Chondrocyte (in vitro differentiated cells): ENCODE measurements at regions not wholly inside any gene's neighbourhood (a gene's known extent, or its start where the extent isn't known, plus 50 kb on each side); places are given as distances from the start of the nearest gene placed in this dataset.
A peak's percentile ranks its signal among the peaks of the same experiment; 100 is the strongest.
"Not testable (repeated sequence)": the region's sequence is repeated elsewhere in the genome, so short reads cannot be mapped to it uniquely, and the experiment has no call there.

ENCODE experiments used
- DNase-seq: peaks from one replicate; pipeline ENCODE4 v3.0.0; 2021; ENCODE audit warnings: mixed read lengths, low spot score
- H3K27ac Mint-ChIP-seq: one replicate; pipeline ENCODE4 v1.8.0; 2021; ENCODE audit warnings: mild to moderate bottlenecking, moderate library complexity, mixed read lengths; ENCODE audit not compliant: unreplicated experiment
- H3K27me3 Mint-ChIP-seq: 2 replicates; pipeline ENCODE4 v1.8.0; 2021; ENCODE audit warnings: low read depth, mixed read lengths
- H3K36me3 Mint-ChIP-seq: 2 replicates; pipeline ENCODE4 v1.8.0; 2021; ENCODE audit warnings: low read depth, mixed read lengths
- H3K4me1 Mint-ChIP-seq: 2 replicates; pipeline ENCODE4 v1.8.0; 2021; ENCODE audit warnings: low read depth, mild to moderate bottlenecking, mixed read lengths
- H3K4me3 Mint-ChIP-seq: one replicate; pipeline ENCODE4 v1.8.0; 2021; ENCODE audit warnings: mild to moderate bottlenecking, moderate library complexity, mixed read lengths; ENCODE audit not compliant: unreplicated experiment
- H3K9me3 Mint-ChIP-seq: 2 replicates; pipeline ENCODE4 v1.8.0; 2021; ENCODE audit warnings: low read depth, mixed read lengths
- CTCF ChIP-seq: fragments of 200-600 bp; sonication (generic); IDR thresholded peaks from 2 replicates; pipeline ENCODE4 v1.5.0; 2021; ENCODE audit warnings: antibody characterized with exemption, mild to moderate bottlenecking, moderate library complexity

GRCh38 chr9:134525841-134526583, 115.6 kb upstream of the COL5A1 start:
- Mint-ChIP-seq H3K4me1 (peaks cover 4% of the 10 kb centered on the region), H3K9me3 (peaks cover 13% of the 10 kb centered on the region), H3K27ac (no peak overlapping the region), H3K36me3 (peaks cover 4% of the 10 kb centered on the region), H3K27me3 (no peaks in the 10 kb centered on the region), H3K4me3 (no peak overlapping the region)
- no peak for TF ChIP-seq CTCF
- DNase-seq, result peak; percentile 68

GRCh38 chr9:134526584-134527477, 114.8 kb upstream of the COL5A1 start:
- H3K36me3 Mint-ChIP-seq, result peaks cover 4% of the 10 kb centered on the region
- H3K27me3 Mint-ChIP-seq, result no peaks in the 10 kb centered on the region
- peaks cover 4% of the 10 kb centered on the region for H3K4me1 Mint-ChIP-seq
- peaks cover 13% of the 10 kb centered on the region for H3K9me3 Mint-ChIP-seq
- H3K4me3 Mint-ChIP-seq, result no peak overlapping the region
- no peak overlapping the region for H3K27ac Mint-ChIP-seq
- peak; percentile 62 for DNase-seq
- no peak for TF ChIP-seq CTCF

GRCh38 chr9:134530724-134531123, 110.9 kb upstream of the COL5A1 start:
- Mint-ChIP-seq H3K9me3 (peaks cover 13% of the 10 kb centered on the region), H3K27ac (no peak overlapping the region), H3K4me1 (peaks cover 23% of the 10 kb centered on the region), H3K4me3 (no peak overlapping the region), H3K27me3 (no peaks in the 10 kb centered on the region), H3K36me3 (peaks cover 4% of the 10 kb centered on the region)
- no peak for DNase-seq
- no peak for TF ChIP-seq CTCF

- H3K27me3 Mint-ChIP-seq, result no peaks in the 10 kb centered on the region
- no peak overlapping the region for H3K4me3 Mint-ChIP-seq
- TF ChIP-seq CTCF, result no peak
- peaks cover 4% of the 10 kb centered on the region for H3K36me3 Mint-ChIP-seq
- no peak for DNase-seq
- H3K4me1 Mint-ChIP-seq, result peaks cover 28% of the 10 kb centered on the region
- H3K9me3 Mint-ChIP-seq, result peaks cover 13% of the 10 kb centered on the region
- no peak overlapping the region for H3K27ac Mint-ChIP-seq
Measured at GRCh38 chr9:134531220-134531970, 110.2 kb upstream of the COL5A1 start.

- Mint-ChIP-seq H3K9me3 (peaks cover 13% of the 10 kb centered on the region), H3K4me3 (no peak overlapping the region), H3K27ac (no peak overlapping the region), H3K36me3 (peaks cover 4% of the 10 kb centered on the region), H3K27me3 (no peaks in the 10 kb centered on the region), H3K4me1 (peaks cover 31% of the 10 kb centered on the region)
- TF ChIP-seq CTCF, result no peak
- DNase-seq, result no peak
Measured at GRCh38 chr9:134532084-134532483, 109.5 kb upstream of the COL5A1 start.

GRCh38 chr9:134532661-134533060, 108.9 kb upstream of the COL5A1 start:
- H3K4me1 Mint-ChIP-seq, result peaks cover 31% of the 10 kb centered on the region
- H3K4me3 Mint-ChIP-seq, H3K27ac Mint-ChIP-seq: not testable (repeated sequence)

More at GRCh38 chr9:134532661-134533060, 108.9 kb upstream of the COL5A1 start:
- H3K27me3 Mint-ChIP-seq, H3K36me3 Mint-ChIP-seq, DNase-seq: not testable (repeated sequence)
- peaks cover 13% of the 10 kb centered on the region for H3K9me3 Mint-ChIP-seq
